Activated CD4-positive, alpha-beta T cell treated with anti-CD3 and anti-CD28 coated beads, Interleukin-2, Interleukin-6, amounts not matched to agents 100 ng/mL and 50 ng/mL, durations not matched to agents 16 hours and 8 hours (primary cell): ENCODE measurements at regions not wholly inside any gene's neighbourhood (a gene's known extent, or its start where the extent isn't known, plus 50 kb on each side); places are given as distances from the start of the nearest gene placed in this dataset.

Experiments
- DNase-seq: peaks from one replicate; pipeline ENCODE4 v3.0.0-alpha.2; 2020

- DNase-seq: no peak
These were observed 101.8 kb downstream of the CAND1 start for GRCh38 chr12:67370979-67371378.

GRCh38 chr12:67377021-67377420, 107.9 kb downstream of the CAND1 start:
- no peak for DNase-seq

- DNase-seq: no peak
These were observed 108.4 kb downstream of the CAND1 start for GRCh38 chr12:67377541-67377940.

GRCh38 chr12:67382241-67382871, 113.2 kb downstream of the CAND1 start:
- DNase-seq: peak; percentile 2

GRCh38 chr12:67386869-67387565, 117.9 kb downstream of the CAND1 start:
- DNase-seq: no peak

- DNase-seq: no peak
These were observed 119.4 kb downstream of the CAND1 start for GRCh38 chr12:67388331-67389138.

- DNase-seq: no peak
These were observed 121.1 kb downstream of the CAND1 start for GRCh38 chr12:67390273-67390672.

GRCh38 chr12:67391034-67391433, 121.9 kb downstream of the CAND1 start:
- no peak for DNase-seq

GRCh38 chr12:67391656-67392055, 122.5 kb downstream of the CAND1 start:
- DNase-seq: no peak

- DNase-seq: no peak
These were observed 125.4 kb downstream of the CAND1 start for GRCh38 chr12:67394550-67394949.

GRCh38 chr12:67400742-67401141, 131.6 kb downstream of the CAND1 start:
- DNase-seq: no peak

GRCh38 chr12:67410246-67410645, 141.1 kb downstream of the CAND1 start:
- DNase-seq: no peak

- DNase-seq: no peak
These were observed 141.5 kb downstream of the CAND1 start for GRCh38 chr12:67410667-67411067.

GRCh38 chr12:67411562-67411961, 142.4 kb downstream of the CAND1 start:
- no peak for DNase-seq

GRCh38 chr12:67413577-67413976, 144.4 kb downstream of the CAND1 start:
- DNase-seq: no peak

- DNase-seq: no peak
These were observed 145.0 kb downstream of the CAND1 start for GRCh38 chr12:67414011-67414715.

- DNase-seq: no peak
These were observed 146.3 kb downstream of the CAND1 start for GRCh38 chr12:67415473-67415872.

- DNase-seq: no peak
These were observed 150.7 kb downstream of the CAND1 start for GRCh38 chr12:67419810-67420209.

GRCh38 chr12:67420506-67420905, 151.3 kb downstream of the CAND1 start:
- no peak for DNase-seq

GRCh38 chr12:67422081-67422480, 152.9 kb downstream of the CAND1 start:
- no peak for DNase-seq

- DNase-seq: no peak
These were observed 155.6 kb downstream of the CAND1 start for GRCh38 chr12:67424784-67425183.

GRCh38 chr12:67425394-67425793, 156.2 kb downstream of the CAND1 start:
- no peak for DNase-seq

- DNase-seq: no peak
These were observed 156.9 kb downstream of the CAND1 start for GRCh38 chr12:67426067-67426466.
